Panc1 (cell line): ENCODE measurements at regions not wholly inside any gene's neighbourhood (a gene's known extent, or its start where the extent isn't known, plus 50 kb on each side); places are given as distances from the start of the nearest gene placed in this dataset.

ENCODE experiments used
- POLR2AphosphoS5 ChIP-seq: IDR thresholded peaks from 2 replicates; pipeline ENCODE4 v1.6.1; 2012; ENCODE audit warnings: mild to moderate bottlenecking, low read depth, low read length, moderate library complexity
- TF ChIP-seq, protein P1 (sequence below): fragments of 450-650 bp; IDR thresholded peaks from 2 replicates; pipeline ENCODE4 v1.5.1; 2017; ENCODE audit warnings: mild to moderate bottlenecking
- TF ChIP-seq, protein P2 (sequence below), 2 experiments: IDR thresholded peaks; 2 replicates each; pipeline ENCODE4 v1.6.1; 2011 to 2012; ENCODE audit warnings: low read depth in 2 of 2, control low read depth in 1 of 2, low read length in 1 of 2, mild to moderate bottlenecking in 1 of 2, moderate library complexity in 1 of 2; ENCODE audit not compliant: insufficient read depth in 1 of 2

DNA sequence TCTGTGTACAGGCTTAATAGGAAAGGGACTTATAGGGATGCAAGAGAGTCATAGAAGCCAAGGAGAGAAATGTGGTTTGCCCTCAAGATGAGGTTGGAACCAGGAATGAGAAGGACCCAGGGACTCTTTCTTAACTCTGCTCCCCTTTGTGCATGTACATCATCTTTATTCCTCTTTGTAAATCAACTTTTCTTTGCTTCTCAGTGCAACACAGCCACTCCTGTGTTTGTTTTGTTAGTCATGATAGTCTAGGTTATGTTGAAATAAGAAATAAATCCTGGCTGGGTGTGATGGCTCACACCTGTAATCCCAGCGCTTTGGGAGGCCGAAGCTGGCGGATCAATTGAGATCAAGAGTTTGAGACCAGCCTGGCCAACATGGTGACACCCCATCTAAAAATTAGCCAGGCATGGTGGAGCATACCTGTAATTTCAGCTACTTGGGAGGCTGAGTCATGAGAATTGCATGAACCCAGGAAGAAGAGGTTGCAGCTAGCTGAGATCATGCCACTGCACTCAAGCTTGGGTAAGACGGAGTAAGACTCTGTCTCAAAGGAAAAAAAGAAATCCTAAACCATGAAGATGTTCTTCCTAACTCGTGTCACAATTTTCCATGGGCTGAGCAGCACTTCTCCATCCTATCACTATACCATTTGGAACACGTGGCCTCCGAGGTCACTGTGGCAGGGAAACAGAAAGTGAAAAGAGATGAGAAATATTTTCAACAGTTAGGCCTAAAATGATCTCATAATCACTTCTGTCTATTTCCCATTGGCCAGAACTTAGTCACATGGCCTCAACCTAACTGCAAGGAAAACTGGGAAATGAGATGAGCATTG is 73.0 kb upstream of the TMEM17 start:
- TF ChIP-seq, protein P1, sequence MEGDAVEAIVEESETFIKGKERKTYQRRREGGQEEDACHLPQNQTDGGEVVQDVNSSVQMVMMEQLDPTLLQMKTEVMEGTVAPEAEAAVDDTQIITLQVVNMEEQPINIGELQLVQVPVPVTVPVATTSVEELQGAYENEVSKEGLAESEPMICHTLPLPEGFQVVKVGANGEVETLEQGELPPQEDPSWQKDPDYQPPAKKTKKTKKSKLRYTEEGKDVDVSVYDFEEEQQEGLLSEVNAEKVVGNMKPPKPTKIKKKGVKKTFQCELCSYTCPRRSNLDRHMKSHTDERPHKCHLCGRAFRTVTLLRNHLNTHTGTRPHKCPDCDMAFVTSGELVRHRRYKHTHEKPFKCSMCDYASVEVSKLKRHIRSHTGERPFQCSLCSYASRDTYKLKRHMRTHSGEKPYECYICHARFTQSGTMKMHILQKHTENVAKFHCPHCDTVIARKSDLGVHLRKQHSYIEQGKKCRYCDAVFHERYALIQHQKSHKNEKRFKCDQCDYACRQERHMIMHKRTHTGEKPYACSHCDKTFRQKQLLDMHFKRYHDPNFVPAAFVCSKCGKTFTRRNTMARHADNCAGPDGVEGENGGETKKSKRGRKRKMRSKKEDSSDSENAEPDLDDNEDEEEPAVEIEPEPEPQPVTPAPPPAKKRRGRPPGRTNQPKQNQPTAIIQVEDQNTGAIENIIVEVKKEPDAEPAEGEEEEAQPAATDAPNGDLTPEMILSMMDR = no peak
- TF ChIP-seq, protein P2, sequence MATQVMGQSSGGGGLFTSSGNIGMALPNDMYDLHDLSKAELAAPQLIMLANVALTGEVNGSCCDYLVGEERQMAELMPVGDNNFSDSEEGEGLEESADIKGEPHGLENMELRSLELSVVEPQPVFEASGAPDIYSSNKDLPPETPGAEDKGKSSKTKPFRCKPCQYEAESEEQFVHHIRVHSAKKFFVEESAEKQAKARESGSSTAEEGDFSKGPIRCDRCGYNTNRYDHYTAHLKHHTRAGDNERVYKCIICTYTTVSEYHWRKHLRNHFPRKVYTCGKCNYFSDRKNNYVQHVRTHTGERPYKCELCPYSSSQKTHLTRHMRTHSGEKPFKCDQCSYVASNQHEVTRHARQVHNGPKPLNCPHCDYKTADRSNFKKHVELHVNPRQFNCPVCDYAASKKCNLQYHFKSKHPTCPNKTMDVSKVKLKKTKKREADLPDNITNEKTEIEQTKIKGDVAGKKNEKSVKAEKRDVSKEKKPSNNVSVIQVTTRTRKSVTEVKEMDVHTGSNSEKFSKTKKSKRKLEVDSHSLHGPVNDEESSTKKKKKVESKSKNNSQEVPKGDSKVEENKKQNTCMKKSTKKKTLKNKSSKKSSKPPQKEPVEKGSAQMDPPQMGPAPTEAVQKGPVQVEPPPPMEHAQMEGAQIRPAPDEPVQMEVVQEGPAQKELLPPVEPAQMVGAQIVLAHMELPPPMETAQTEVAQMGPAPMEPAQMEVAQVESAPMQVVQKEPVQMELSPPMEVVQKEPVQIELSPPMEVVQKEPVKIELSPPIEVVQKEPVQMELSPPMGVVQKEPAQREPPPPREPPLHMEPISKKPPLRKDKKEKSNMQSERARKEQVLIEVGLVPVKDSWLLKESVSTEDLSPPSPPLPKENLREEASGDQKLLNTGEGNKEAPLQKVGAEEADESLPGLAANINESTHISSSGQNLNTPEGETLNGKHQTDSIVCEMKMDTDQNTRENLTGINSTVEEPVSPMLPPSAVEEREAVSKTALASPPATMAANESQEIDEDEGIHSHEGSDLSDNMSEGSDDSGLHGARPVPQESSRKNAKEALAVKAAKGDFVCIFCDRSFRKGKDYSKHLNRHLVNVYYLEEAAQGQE (IDR thresholded peaks at IDR 0.05; ENCODE audit: insufficient read depth in 1 of 2, low read depth in 2 of 2, low read length in 1 of 2) = no peak
- TF ChIP-seq POLR2AphosphoS5 = no peak
